ENCODE measurements at regions not wholly inside any gene's neighbourhood (a gene's known extent, or its start where the extent isn't known, plus 50 kb on each side); places are given as distances from the start of the nearest gene placed in this dataset.

DNA sequence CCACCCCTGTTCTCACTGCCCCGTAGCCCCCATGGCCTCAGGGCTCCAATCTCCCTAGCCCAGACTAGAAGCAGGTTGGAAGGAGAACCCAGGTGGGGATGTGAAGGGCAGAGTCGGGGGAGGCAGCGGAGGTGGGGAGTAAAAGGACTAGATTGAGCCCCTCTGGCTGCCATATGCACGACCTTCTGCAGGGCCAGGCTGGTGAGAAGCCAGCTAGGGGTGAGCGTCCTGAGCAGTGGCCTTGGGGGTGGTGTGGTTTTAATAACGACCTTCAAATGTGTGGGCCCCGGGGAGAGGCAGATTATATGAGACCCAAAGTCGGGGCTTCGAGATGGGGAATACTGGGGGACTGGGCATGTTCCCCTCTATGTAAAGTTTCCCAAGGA is 139.5 kb downstream of the C9orf50 start:
- ChIA-PET POLR2A (no interaction called here), CTCF (interaction anchor here (1.0 to 1.4 kb wide), 2 partner anchors 18 to 308 kb away, joined by 3 to 5 read pairs; no protein-coding TSS in a partner anchor)

DNA sequence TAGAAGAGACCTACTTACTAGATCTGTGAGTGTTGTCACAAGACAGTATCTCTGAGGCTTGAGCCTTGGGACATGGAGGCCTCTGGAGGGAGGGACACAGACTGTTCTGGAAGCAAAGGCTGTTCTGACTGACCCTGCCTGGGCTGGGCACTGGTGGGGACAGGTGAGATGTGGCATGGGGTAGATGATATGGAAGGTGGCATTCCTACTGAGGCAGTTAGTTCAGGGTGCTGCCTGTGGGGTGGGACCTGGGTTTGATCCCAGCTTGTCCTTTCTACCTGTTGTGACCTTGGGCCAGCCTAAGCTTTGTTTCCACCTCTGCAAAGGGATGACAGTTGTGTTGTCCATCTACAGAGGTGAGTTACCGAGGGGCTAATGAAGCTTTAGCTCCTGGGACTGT is 140.2 kb downstream of the C9orf50 start:
- POLR2A ChIA-PET, result interaction anchor here (0.8 kb wide), 1 partner anchor 16 kb away, joined by 3 read pairs; no protein-coding TSS in a partner anchor
- CTCF ChIA-PET, result interaction anchor here (1.0 to 1.3 kb wide), 3 partner anchors 17 to 144 kb away, joined by 3 to 4 read pairs (median 3); no protein-coding TSS in a partner anchor

DNA sequence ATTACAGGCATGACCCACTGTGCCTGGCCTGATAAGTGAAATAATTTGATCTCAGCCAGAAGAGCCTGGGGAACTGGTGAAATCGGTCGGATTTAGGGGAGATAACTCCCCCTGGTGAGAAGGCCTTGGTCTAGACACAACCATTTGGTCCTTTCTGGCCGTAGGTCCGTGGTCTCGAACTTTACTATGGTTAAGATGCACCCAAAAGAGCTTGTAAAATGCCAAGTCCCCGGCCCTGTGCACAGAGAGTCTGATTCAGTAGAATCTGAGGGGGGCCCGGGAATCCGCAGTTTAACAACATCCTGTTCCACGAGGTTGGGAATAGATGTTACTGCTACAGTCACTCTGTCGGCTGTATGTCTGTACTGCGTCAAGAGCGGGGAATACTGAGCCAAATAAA is 140.7 kb downstream of the C9orf50 start:
- ChIA-PET CTCF (interaction anchor here (1.0 to 1.3 kb wide), 2 partner anchors 21 to 144 kb away, joined by 3 to 4 read pairs; no protein-coding TSS in a partner anchor), POLR2A (interaction anchor here (0.8 kb wide), 1 partner anchor 17 kb away, joined by 3 read pairs; no protein-coding TSS in a partner anchor)

- POLR2A ChIA-PET, result no interaction called here
- CTCF ChIA-PET, result interaction anchor here (1.0 to 1.3 kb wide), 2 partner anchors 20 to 145 kb away, joined by 3 to 4 read pairs; no protein-coding TSS in a partner anchor
Observed at GRCh38 chr9:129479631-129480011, 141.3 kb downstream of the C9orf50 start.

GRCh38 chr9:129478961-129479630 is 141.8 kb downstream of the C9orf50 start:
- ChIA-PET POLR2A (no interaction called here), CTCF (no interaction called here)

GRCh38 chr9:129478461-129478860 is 142.4 kb downstream of the C9orf50 start:
- ChIA-PET CTCF (no interaction called here), POLR2A (no interaction called here)

DNA sequence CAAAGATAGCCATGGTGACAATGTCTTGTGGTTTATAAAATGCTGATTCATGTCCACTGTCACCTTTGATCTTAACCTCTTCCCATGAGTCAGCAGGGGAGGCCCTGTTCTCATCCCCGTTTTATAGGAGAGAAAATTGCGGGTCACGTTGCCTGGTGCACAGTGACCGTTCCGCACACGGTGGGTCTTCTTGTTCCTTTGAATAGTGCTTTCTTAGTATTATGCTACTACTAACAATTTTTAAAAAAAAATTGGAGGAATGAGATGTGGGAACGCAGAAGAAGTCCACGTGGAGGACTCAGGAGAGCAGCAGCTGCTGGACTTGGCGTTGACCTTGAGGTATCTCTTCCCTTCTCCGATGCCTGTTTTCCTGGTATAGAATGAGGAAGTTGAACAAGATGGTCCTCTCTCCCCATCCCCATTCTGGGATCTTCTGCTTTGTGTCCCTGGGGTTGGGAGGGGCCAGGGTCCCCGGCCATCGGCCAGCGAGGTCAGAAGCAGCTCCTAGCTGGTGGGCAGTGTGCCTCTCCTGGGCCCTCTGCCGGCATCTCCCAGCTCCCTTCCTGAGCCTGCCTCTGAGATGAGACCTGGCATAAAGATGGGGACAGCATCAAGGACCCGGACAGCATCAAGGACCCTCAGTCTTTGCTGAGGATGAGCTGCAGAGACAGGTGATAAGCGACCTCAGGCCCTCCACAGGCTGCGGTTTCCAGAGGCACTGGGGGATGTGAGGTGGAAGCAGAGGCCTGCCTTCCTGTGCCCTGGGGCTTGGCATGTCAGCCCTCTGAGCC is 143.9 kb downstream of the C9orf50 start:
- ChIA-PET CTCF (no interaction called here), POLR2A (no interaction called here)

DNA sequence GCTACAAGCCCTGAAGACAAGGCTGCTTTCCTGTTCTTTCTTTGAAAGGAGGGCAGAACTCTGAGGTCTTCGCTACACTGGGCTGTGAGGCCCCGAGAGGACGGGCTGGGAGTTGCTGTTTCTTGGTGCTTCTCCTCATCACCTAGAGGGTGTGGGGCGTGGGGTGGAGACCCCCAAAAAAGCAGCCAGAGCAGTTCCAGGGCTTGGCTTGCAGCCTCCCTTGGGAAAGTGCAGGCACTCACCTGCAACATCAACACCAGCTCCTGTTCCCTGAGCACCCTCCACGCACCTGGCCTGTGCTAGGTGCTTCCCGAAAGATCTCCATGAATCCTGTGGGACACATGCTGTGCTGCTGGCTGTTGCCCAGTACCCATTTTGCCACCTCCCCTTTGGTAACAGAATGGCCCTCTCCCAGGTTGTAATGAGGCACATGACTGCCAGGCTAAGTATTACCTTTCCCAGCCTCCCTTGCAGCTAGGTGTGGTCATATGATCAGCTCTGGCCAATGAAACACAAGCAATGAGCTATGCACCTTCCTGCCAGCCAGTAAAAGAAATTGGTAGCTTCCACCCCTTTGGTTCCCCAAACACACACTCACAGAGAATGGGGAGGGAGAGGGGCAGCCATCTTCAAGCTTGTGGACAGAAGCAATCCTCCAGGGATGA is 146.0 kb downstream of the C9orf50 start:
- ChIA-PET CTCF (interaction anchor here (0.9 to 1.6 kb wide), 3 partner anchors 8 to 16 kb away, joined by 3 read pairs; no protein-coding TSS in a partner anchor), POLR2A (no interaction called here)

- POLR2A ChIA-PET, result no interaction called here
- CTCF ChIA-PET, result interaction anchor here (0.8 to 1.6 kb wide), 3 partner anchors 9 to 15 kb away, joined by 3 to 4 read pairs (median 3); no protein-coding TSS in a partner anchor
Observed at GRCh38 chr9:129473523-129474244, 147.2 kb downstream of the C9orf50 start.

DNA sequence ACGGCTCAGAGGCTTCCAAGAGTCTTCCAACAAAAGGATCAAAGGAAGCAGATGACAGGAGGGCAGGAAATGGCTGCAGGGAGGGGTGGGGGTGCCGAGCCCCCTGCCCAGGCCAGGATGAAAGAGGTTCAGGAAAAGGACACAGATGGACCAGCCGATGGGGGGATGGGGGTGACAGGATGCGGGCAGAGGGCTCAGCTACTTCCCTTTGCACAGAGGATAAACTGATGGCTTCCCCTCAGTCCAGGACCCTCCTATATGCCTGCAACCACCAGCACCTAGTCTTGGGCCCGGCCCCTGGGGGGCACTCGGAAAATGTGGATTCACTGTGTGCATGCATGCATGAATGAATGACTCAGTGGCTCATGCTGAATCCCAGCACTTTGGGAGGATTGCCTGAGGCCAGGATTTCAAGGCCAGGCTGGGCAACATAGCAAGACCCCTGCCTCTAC is 148.2 kb downstream of the C9orf50 start:
- ChIA-PET POLR2A (no interaction called here), CTCF (interaction anchor here (0.8 kb wide), 1 partner anchor 12 kb away, joined by 4 read pairs; no protein-coding TSS in a partner anchor)

DNA sequence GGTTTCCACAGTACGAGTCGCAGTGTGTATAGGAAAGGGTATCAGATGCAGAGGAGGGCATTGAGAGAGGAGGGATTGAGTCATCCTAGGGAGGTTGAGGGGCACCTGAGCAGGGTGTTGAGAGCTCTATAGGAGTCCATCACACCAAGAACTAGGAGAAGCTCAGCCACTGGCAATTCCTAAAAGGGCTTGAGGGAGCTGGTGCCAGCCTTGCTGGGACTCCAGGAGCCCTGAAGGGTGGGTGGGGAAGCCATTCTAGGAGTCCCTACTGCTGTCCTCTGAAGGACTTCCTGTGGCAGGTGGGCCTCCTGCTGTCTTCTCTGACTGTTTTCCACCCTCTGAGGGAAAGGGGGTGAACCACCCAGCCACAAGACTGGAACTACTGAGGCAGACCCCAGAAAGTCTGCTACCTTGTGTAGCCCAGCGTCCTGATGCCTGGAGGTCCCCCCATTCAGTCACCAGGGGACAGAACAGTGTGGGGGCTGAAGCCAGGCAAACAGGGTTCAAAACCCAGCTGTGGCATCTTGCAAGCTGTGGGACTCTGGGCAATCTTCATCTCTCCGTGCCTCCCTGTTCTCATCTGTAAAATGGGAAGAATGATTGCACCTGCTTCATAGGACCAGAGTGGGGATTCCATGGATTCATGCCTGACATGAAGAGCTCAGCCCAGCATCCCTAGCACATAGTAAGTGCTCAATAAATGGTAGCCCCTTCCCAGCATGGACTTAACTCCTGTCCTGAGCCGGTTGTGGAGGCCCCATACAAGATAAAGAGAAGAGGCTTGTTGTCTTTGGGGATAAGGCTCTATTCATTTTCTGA is 149.5 kb downstream of the C9orf50 start:
- CTCF ChIA-PET, result interaction anchor here (0.6 kb wide), 1 partner anchor 37 kb away, joined by 3 read pairs; no protein-coding TSS in a partner anchor
- POLR2A ChIA-PET, result interaction anchor here (1.0 kb wide), 1 partner anchor 11 kb away, joined by 3 read pairs; no protein-coding TSS in a partner anchor

GRCh38 chr9:129469988-129470316 is 150.9 kb downstream of the C9orf50 start:
- ChIA-PET POLR2A (interaction anchor here (0.8 kb wide), 1 partner anchor 12 kb away, joined by 3 read pairs; no protein-coding TSS in a partner anchor), CTCF (no interaction called here)

DNA sequence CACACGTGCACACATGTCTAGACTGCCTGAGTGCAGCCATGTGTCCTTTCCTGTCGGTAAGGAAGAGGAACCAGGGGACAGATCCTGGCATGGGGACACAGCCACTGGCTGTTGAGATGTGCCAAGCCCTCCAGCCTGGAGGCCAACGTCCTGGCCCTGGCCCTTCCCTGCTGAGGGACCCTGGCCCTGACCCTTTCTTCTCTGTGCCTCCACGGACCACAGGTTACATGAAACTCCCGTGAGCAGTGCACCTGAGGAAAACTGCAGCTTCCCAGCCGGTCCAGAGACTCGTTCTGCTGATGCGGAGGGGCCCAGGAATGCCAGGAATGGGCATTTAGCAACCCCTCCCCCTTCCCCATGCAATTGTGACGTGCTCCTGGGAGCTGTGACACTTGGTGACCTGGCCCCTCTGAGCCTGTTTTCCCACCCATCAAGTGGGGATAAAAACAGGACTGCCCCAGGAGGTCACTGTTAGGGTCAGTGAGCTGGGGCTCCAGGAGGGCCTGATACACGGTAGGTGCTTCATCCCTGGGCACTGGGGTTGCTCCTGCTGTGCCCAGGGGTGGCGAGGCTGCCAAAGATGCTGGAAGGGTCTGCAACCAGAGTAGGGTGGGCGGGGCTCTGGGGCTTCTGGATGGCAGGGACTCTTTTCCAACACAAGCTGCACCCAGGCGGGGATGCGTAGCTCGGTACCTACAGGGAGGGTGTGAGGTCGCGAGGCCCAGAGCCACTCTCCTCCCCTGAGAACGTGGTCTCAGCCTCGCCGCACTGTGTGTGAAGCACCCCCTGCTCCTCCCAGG is 151.5 kb downstream of the C9orf50 start:
- POLR2A ChIA-PET, result interaction anchor here (0.8 kb wide), 1 partner anchor 11 kb away, joined by 3 read pairs; no protein-coding TSS in a partner anchor
- CTCF ChIA-PET, result no interaction called here

- CTCF ChIA-PET, result no interaction called here
- POLR2A ChIA-PET, result no interaction called here
Observed at GRCh38 chr9:129467739-129468666, 152.9 kb downstream of the C9orf50 start.

- ChIA-PET POLR2A (no interaction called here), CTCF (interaction anchor here (0.7 kb wide), 1 partner anchor 210 kb away, joined by 3 read pairs; no protein-coding TSS in a partner anchor)
Observed at GRCh38 chr9:129467004-129467588, 153.8 kb downstream of the C9orf50 start.

DNA sequence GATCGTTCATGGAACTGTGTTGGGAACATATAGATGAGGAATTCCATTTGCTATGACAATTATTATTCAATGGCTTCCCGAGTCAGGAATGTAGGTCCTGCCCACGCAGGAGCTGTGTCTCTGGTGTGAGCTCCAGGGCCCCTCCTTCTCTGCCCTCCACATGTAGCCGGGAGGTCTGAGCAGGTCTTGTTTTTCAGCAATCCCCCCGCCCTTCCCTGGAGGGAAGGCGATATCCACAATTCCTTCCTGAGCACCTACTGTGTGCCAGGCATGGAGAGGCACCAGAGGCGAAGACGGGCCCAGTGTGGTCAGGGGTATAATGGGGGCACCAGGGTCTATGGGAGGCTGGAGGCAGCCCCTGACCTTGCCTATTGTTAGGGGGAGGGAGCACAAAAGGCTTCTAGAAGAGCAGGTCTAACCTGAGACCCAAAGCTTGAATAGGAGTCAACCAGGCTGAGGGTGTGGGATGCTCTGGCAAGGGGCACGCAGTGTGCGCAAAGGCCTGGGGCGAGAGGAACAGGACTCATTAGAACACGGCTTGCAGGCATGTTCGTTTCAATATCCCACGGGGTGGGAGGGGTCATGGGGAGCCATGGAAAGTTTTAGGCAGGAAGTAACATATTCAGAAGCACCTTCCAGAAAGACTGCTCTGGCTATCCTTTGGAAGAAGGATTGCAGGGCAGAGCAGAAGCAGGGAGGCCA is 154.9 kb downstream of the C9orf50 start:
- ChIA-PET CTCF (interaction anchor here (1.5 kb wide), 1 partner anchor 9 kb away, joined by 3 read pairs; no protein-coding TSS in a partner anchor), POLR2A (no interaction called here)

All from activated CD8-positive, alpha-beta memory T cell treated with anti-CD3 and anti-CD28 coated beads for 36 hours (primary cell).